ENCODE measurements at regions not wholly inside any gene's neighbourhood (a gene's known extent, or its start where the extent isn't known, plus 50 kb on each side); places are given as distances from the start of the nearest gene placed in this dataset.

- no peak for DNase-seq
These were observed 504.1 kb downstream of the TMTC2 start for GRCh38 chr12:83190631-83191390.

DNA sequence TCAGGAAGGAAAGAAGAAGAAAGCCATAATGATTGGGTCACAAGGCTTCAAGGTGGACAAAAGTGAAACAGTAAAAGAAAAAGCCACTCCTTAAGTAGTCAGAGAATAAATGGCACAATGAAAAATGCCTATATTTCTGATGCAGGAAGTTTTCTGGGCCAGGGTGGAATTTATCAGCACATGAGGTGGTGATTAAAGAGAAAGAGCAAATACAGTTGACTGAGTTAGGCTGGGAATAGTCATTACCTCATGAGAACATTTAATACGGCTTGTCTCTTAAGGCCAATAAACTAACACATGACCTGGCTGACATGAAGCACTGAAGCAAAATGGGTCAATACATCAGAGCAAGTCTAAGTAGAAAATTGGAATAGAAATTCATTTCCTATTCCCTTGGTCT lies 499.7 kb downstream of the TMTC2 start:
- DNase-seq = no peak

DNA sequence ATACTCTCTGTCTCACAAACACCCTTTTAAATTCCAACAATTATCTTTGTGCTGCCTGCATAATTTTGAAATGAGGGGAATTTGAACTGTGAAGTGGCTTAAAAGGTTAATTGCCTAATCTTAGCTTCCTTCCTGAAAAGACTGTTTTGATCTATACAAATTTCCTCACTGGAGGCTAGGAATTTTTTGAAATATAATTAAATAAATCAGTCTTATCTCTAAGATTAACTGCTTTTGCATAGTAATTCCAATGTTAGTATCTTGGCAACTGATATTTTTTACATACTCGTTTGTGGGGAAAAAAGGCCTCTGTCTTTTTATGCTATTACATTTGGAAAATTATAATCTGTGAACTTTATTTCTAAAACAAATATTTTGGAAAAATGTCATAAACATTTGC lies 498.5 kb downstream of the TMTC2 start:
- DNase-seq = no peak

Measured in fibroblast of skin of right quadriceps (primary cell).